OCI-LY7 (cell line): ENCODE measurements at regions not wholly inside any gene's neighbourhood (a gene's known extent, or its start where the extent isn't known, plus 50 kb on each side); places are given as distances from the start of the nearest gene placed in this dataset.

Experiments used
- BruUV-seq: library from RNA; stranded (reverse); fragments of 400-500 nt; replicated peaks from 2 replicates; lab custom pipeline; 2021; lab: Mats Ljungman, UMichigan
- CTCF ChIA-PET: fragments of 300-600 bp; sonication (Branson Sonifier 250); formaldehyde crosslinking; loops from one replicate; lab custom pipeline; 2022; ENCODE audit warnings: antibody characterized with exemption; ENCODE audit not compliant: unreplicated experiment; lab: Charles Lee
- POLR2A ChIA-PET: fragments of 300-600 bp; sonication (Branson Sonifier 250); formaldehyde crosslinking; loops from one replicate; lab custom pipeline; 2022; ENCODE audit warnings: antibody characterized with exemption; lab: Charles Lee
- DNase-seq: peaks from one replicate; pipeline ENCODE4 v3.0.0-alpha.2; 2015; ENCODE audit warnings: low spot score
- H2AFZ ChIP-seq: fragments of 200-600 bp; sonication (generic), shearing (Covaris generic); 2 replicates; pipeline ENCODE4 v1.6.1; 2014; ENCODE audit warnings: mild to moderate bottlenecking, antibody characterized with exemption, low read length, moderate library complexity
- H3K27ac ChIP-seq: fragments of 200-600 bp; sonication (generic); 2 replicates; pipeline ENCODE4 v1.5.1; 2014; ENCODE audit warnings: mixed run types, low read depth, mild to moderate bottlenecking, moderate library complexity, low read length, inconsistent platforms; ENCODE audit not compliant: poor library complexity, severe bottlenecking
- H3K36me3 ChIP-seq: fragments of 200-600 bp; sonication (generic); 2 replicates; pipeline ENCODE4 v1.6.1; 2014; ENCODE audit warnings: mild to moderate bottlenecking, antibody characterized with exemption, low read length, moderate library complexity, mixed read lengths; ENCODE audit not compliant: insufficient read depth
- H3K4me1 ChIP-seq: fragments of 200-600 bp; sonication (generic); 2 replicates; pipeline ENCODE4 v1.5.1; 2014; ENCODE audit warnings: mild to moderate bottlenecking, low read length; ENCODE audit not compliant: insufficient read depth, poor library complexity, severe bottlenecking
- H3K4me2 ChIP-seq: fragments of 200-600 bp; sonication (generic); 2 replicates; pipeline ENCODE4 v1.6.1; 2014; ENCODE audit warnings: mild to moderate bottlenecking, low read length
- H3K4me3 ChIP-seq: fragments of 200-600 bp; sonication (generic); 2 replicates; pipeline ENCODE4 v1.5.1; 2014; ENCODE audit warnings: mild to moderate bottlenecking, low read depth, low read length; ENCODE audit not compliant: poor library complexity, severe bottlenecking
- H3K79me2 ChIP-seq: fragments of 200-600 bp; sonication (generic); 2 replicates; pipeline ENCODE4 v1.6.1; 2016; ENCODE audit warnings: low read depth, mild to moderate bottlenecking, low read length, moderate library complexity, mixed read lengths; ENCODE audit not compliant: insufficient read depth
- H3K9me2 ChIP-seq: fragments of 200-600 bp; sonication (generic); 2 replicates; pipeline ENCODE4 v1.6.1; 2016; ENCODE audit warnings: mild to moderate bottlenecking, low read length, mixed read lengths; ENCODE audit not compliant: insufficient read depth
- H3K9me3 ChIP-seq: fragments of 200-600 bp; sonication (generic); 2 replicates; pipeline ENCODE4 v1.6.1; 2014; ENCODE audit warnings: mild to moderate bottlenecking, mixed run types, low read length, mixed read lengths
- H4K20me1 ChIP-seq: fragments of 200-600 bp; sonication (generic); 2 replicates; pipeline ENCODE4 v1.6.1; 2014; ENCODE audit warnings: mild to moderate bottlenecking, antibody characterized with exemption, low read length, moderate library complexity, mixed read lengths; ENCODE audit not compliant: insufficient read depth
- EZH2phosphoT487 ChIP-seq: fragments of 200-600 bp; sonication (generic); IDR thresholded peaks from 2 replicates; pipeline ENCODE4 v1.6.1; 2018; ENCODE audit warnings: low read depth, borderline replicate concordance, mild to moderate bottlenecking, mixed run types, antibody characterized with exemption, low read length, moderate library complexity, mixed read lengths
- intact Hi-C: fragments of 100-400 bp; cut with micrococcal nuclease; formaldehyde crosslinking; loops from one replicate; pipeline ENCODE4 v1.10.0; 2022; ENCODE audit not compliant: unreplicated experiment
- TF ChIP-seq, protein P1 (sequence below): fragments of 200-600 bp; sonication (generic); conservative IDR thresholded peaks from 2 replicates; pipeline ENCODE4 v1.5.1; 2014; ENCODE audit warnings: mild to moderate bottlenecking, antibody characterized with exemption, low read length, moderate library complexity, mixed read lengths

GRCh38 chr2:5231287-5231686, 460.9 kb upstream of the SOX11 start:
- no peaks in the 10 kb centered on the region for H3K79me2 ChIP-seq
- H3K4me3 ChIP-seq: no peak overlapping the region
- H3K4me2 ChIP-seq: no peak overlapping the region
- POLR2A ChIA-PET: no interaction called here
- CTCF ChIA-PET: no interaction called here
- no TSS peak for BruUV-seq
- intact Hi-C loops: no loop called here
- no peak for DNase-seq
- no peaks in the 10 kb centered on the region for H4K20me1 ChIP-seq
- H3K9me3 ChIP-seq: no peaks in the 10 kb centered on the region
- H3K27ac ChIP-seq: no peak overlapping the region
- TF ChIP-seq, protein P1, sequence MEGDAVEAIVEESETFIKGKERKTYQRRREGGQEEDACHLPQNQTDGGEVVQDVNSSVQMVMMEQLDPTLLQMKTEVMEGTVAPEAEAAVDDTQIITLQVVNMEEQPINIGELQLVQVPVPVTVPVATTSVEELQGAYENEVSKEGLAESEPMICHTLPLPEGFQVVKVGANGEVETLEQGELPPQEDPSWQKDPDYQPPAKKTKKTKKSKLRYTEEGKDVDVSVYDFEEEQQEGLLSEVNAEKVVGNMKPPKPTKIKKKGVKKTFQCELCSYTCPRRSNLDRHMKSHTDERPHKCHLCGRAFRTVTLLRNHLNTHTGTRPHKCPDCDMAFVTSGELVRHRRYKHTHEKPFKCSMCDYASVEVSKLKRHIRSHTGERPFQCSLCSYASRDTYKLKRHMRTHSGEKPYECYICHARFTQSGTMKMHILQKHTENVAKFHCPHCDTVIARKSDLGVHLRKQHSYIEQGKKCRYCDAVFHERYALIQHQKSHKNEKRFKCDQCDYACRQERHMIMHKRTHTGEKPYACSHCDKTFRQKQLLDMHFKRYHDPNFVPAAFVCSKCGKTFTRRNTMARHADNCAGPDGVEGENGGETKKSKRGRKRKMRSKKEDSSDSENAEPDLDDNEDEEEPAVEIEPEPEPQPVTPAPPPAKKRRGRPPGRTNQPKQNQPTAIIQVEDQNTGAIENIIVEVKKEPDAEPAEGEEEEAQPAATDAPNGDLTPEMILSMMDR: no peak
- TF ChIP-seq EZH2phosphoT487: no peak
- H3K36me3 ChIP-seq: no peaks in the 10 kb centered on the region
- H3K4me1 ChIP-seq: no peaks in the 10 kb centered on the region
- no peak overlapping the region for H2AFZ ChIP-seq
- no peaks in the 10 kb centered on the region for H3K9me2 ChIP-seq

- no peak overlapping the region for H2AFZ ChIP-seq
- POLR2A ChIA-PET: interaction anchor here (0.8 kb wide), 1 partner anchor 11 kb away, joined by 4 read pairs; no protein-coding TSS in a partner anchor
- no peak overlapping the region for H3K4me2 ChIP-seq
- DNase-seq: no peak
- no peak overlapping the region for H3K27ac ChIP-seq
- H3K9me3 ChIP-seq: no peaks in the 10 kb centered on the region
- BruUV-seq: no TSS peak
- intact Hi-C loops: no loop called here
- no peak overlapping the region for H3K4me3 ChIP-seq
- TF ChIP-seq, protein P1: no peak
- no peak for TF ChIP-seq EZH2phosphoT487
- CTCF ChIA-PET: no interaction called here
- H3K4me1 ChIP-seq: no peaks in the 10 kb centered on the region
- H4K20me1 ChIP-seq: no peaks in the 10 kb centered on the region
- H3K79me2 ChIP-seq: no peaks in the 10 kb centered on the region
- H3K9me2 ChIP-seq: no peaks in the 10 kb centered on the region
- H3K36me3 ChIP-seq: no peaks in the 10 kb centered on the region
Observed at GRCh38 chr2:5234563-5234962, 457.6 kb upstream of the SOX11 start.

DNA sequence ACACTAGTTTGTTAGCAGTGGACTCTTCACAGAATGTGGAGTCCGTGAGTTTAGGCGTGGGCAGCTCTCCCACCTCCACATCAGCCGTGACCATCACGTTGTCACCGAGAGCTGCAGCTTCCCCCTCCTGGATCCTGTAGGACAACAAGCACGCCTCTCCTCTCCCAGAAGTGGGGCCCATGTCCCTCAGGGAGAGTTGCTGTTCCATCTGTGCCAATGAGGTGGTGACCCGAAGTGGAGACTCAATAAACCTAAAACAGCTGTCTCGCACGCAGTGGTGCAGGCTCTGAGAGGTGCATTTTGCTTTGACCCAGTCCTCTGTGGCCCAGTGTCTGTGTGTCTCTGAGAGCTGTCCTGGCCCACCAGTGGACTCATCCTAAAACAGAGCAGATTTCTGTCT, 456.5 kb upstream of the SOX11 start:
- ChIA-PET CTCF (no interaction called here), POLR2A (no interaction called here)
- Histone ChIP-seq H4K20me1 (no peaks in the 10 kb centered on the region), H3K36me3 (no peaks in the 10 kb centered on the region), H3K27ac (no peak overlapping the region), H3K9me2 (no peaks in the 10 kb centered on the region), H3K4me2 (no peak overlapping the region), H2AFZ (no peak overlapping the region), H3K79me2 (no peaks in the 10 kb centered on the region), H3K4me3 (no peak overlapping the region), H3K9me3 (no peaks in the 10 kb centered on the region), H3K4me1 (no peaks in the 10 kb centered on the region)
- BruUV-seq: no TSS peak
- TF ChIP-seq, protein P1: no peak
- TF ChIP-seq EZH2phosphoT487: no peak
- no peak for DNase-seq
- intact Hi-C loops: loop anchor here (5.0 kb wide), 1 partner anchor 1043 kb away; no protein-coding TSS in a partner anchor
